MCF 10A (cell line): ENCODE measurements at regions not wholly inside any gene's neighbourhood (a gene's known extent, or its start where the extent isn't known, plus 50 kb on each side); places are given as distances from the start of the nearest gene placed in this dataset.
A peak's percentile ranks its signal among the peaks of the same experiment; 100 is the strongest.

Experiments
- BruUV-seq: library from RNA; stranded (reverse); fragments of 400-500 nt; replicated peaks from 2 replicates; lab custom pipeline; 2021; lab: Mats Ljungman, UMichigan
- CTCF ChIA-PET: fragments of 300-600 bp; sonication (Branson Sonifier 250); formaldehyde crosslinking; extraction: SDS; loops from one replicate; lab custom pipeline; 2021; ENCODE audit warnings: antibody characterized with exemption, inconsistent platforms; lab: Yijun Ruan, JAX
- POLR2A ChIA-PET: fragments of 300-600, 350-650 bp; sonication (Branson Sonifier 250); formaldehyde crosslinking; extraction: SDS; loops from one replicate; lab custom pipeline; 2020; ENCODE audit warnings: antibody characterized with exemption, inconsistent platforms; lab: Yijun Ruan, JAX
- DNase-seq: peaks from one replicate; pipeline ENCODE4 v3.0.0-alpha.2; 2018; ENCODE audit not compliant: unreplicated experiment
- H3K27ac Mint-ChIP-seq: one replicate; pipeline ENCODE4 v1.8.0; 2022; ENCODE audit warnings: mild to moderate bottlenecking, low read depth, mixed read lengths; ENCODE audit not compliant: unreplicated experiment
- H3K27me3 Mint-ChIP-seq: one replicate; pipeline ENCODE4 v1.8.0; 2022; ENCODE audit warnings: mixed read lengths; ENCODE audit not compliant: insufficient read depth, unreplicated experiment
- H3K36me3 Mint-ChIP-seq: one replicate; pipeline ENCODE4 v1.8.0; 2022; ENCODE audit warnings: mild to moderate bottlenecking, moderate library complexity, mixed read lengths; ENCODE audit not compliant: insufficient read depth, unreplicated experiment
- H3K4me1 Mint-ChIP-seq: one replicate; pipeline ENCODE4 v1.8.0; 2022; ENCODE audit warnings: mixed read lengths; ENCODE audit not compliant: insufficient read depth, unreplicated experiment
- H3K4me3 Mint-ChIP-seq: one replicate; pipeline ENCODE4 v1.8.0; 2022; ENCODE audit warnings: mild to moderate bottlenecking, moderate library complexity, mixed read lengths; ENCODE audit not compliant: unreplicated experiment
- H3K9me3 Mint-ChIP-seq: one replicate; pipeline ENCODE4 v1.8.0; 2022; ENCODE audit warnings: mixed read lengths; ENCODE audit not compliant: unreplicated experiment
- CTCF ChIP-seq: fragments of 200-600 bp; IDR thresholded peaks from one replicate; pipeline ENCODE4 v1.8.0; 2022; ENCODE audit warnings: antibody characterized with exemption, mild to moderate bottlenecking; ENCODE audit not compliant: unreplicated experiment
- intact Hi-C: fragments of 100-400 bp; cut with micrococcal nuclease; formaldehyde crosslinking; loops from 2 replicates; pipeline ENCODE4 v1.14.1; 2022

GRCh38 chr3:16066975-16067374 is 107.5 kb upstream of the GALNT15 start:
- no peaks in the 10 kb centered on the region for H3K27me3 Mint-ChIP-seq
- intact Hi-C loops = no loop called here
- H3K9me3 Mint-ChIP-seq = peaks cover 6% of the 10 kb centered on the region
- TF ChIP-seq CTCF = no peak
- peaks cover 53% of the 10 kb centered on the region for H3K4me1 Mint-ChIP-seq
- ChIA-PET POLR2A (interaction anchor here (0.8 to 6.5 kb wide), 9 partner anchors 9 to 208 kb away, joined by 3 to 89 read pairs (median 3); partner anchors contain the start of genes DPH3, GALNT15 and OXNAD1), CTCF (interaction anchor here (0.7 to 2.8 kb wide), 3 partner anchors 18 to 187 kb away, joined by 3 to 12 read pairs (median 4); no protein-coding TSS in a partner anchor)
- peak; percentile 91 for DNase-seq
- no peaks in the 10 kb centered on the region for H3K36me3 Mint-ChIP-seq
- H3K27ac Mint-ChIP-seq = peak overlapping the region; percentile 85
- H3K4me3 Mint-ChIP-seq = no peak overlapping the region
- no TSS peak for BruUV-seq

- Mint-ChIP-seq H3K4me1 (peaks cover 52% of the 10 kb centered on the region), H3K27me3 (no peaks in the 10 kb centered on the region), H3K36me3 (no peaks in the 10 kb centered on the region), H3K4me3 (peak overlapping the region; percentile 21), H3K9me3 (peaks cover 3% of the 10 kb centered on the region), H3K27ac (peak overlapping the region; percentile 85)
- no peak for TF ChIP-seq CTCF
- intact Hi-C loops = no loop called here
- CTCF ChIA-PET = interaction anchor here (0.7 to 1.8 kb wide), 7 partner anchors 9 to 186 kb away, joined by 3 to 9 read pairs (median 3); no protein-coding TSS in a partner anchor
- POLR2A ChIA-PET = interaction anchor here (0.9 to 6.5 kb wide), 6 partner anchors 9 to 209 kb away, joined by 3 to 89 read pairs (median 10); partner anchors contain the start of gene GALNT15
- no TSS peak for BruUV-seq
- peak; percentile 51 for DNase-seq
Measured at GRCh38 chr3:16067837-16068471, 106.5 kb upstream of the GALNT15 start.

GRCh38 chr3:16069149-16069922 is 105.1 kb upstream of the GALNT15 start:
- TF ChIP-seq CTCF = no peak

GRCh38 chr3:16070707-16071106 is 103.8 kb upstream of the GALNT15 start:
- Mint-ChIP-seq H3K4me1 (peaks cover 56% of the 10 kb centered on the region), H3K9me3 (no peaks in the 10 kb centered on the region), H3K36me3 (no peaks in the 10 kb centered on the region), H3K4me3 (no peak overlapping the region), H3K27ac (peak overlapping the region; percentile 85), H3K27me3 (no peaks in the 10 kb centered on the region)
- no TSS peak for BruUV-seq
- ChIA-PET CTCF (interaction anchor here (0.7 to 2.9 kb wide), 5 partner anchors 11 to 108 kb away, joined by 3 to 11 read pairs (median 3); no protein-coding TSS in a partner anchor), POLR2A (interaction anchor here (1.7 to 6.5 kb wide), 2 partner anchors 12 to 18 kb away, joined by 5 to 89 read pairs; no protein-coding TSS in a partner anchor)
- no peak for DNase-seq
- TF ChIP-seq CTCF = no peak
- intact Hi-C loops = no loop called here

More at GRCh38 chr3:16069149-16069922, 105.1 kb upstream of the GALNT15 start:
- H3K27me3 Mint-ChIP-seq = no peaks in the 10 kb centered on the region
- H3K9me3 Mint-ChIP-seq = no peaks in the 10 kb centered on the region
- H3K36me3 Mint-ChIP-seq = no peaks in the 10 kb centered on the region
- peaks cover 62% of the 10 kb centered on the region for H3K4me1 Mint-ChIP-seq
- ChIA-PET CTCF (interaction anchor here (1.0 to 1.8 kb wide), 5 partner anchors 19 to 114 kb away, joined by 3 to 9 read pairs (median 3); no protein-coding TSS in a partner anchor), POLR2A (interaction anchor here (0.7 to 6.5 kb wide), 8 partner anchors 9 to 106 kb away, joined by 3 to 89 read pairs (median 8); partner anchors contain the start of gene GALNT15)
- intact Hi-C loops = loop anchor here (1.0 kb wide), 1 partner anchor 9 kb away; no protein-coding TSS in a partner anchor
- BruUV-seq = no TSS peak
- H3K4me3 Mint-ChIP-seq = peak overlapping the region; percentile 10
- peak overlapping the region; percentile 85 for H3K27ac Mint-ChIP-seq
- peak; percentile 74 for DNase-seq
